LNCaP clone FGC (cell line): ENCODE measurements at regions not wholly inside any gene's neighbourhood (a gene's known extent, or its start where the extent isn't known, plus 50 kb on each side); places are given as distances from the start of the nearest gene placed in this dataset.
"Not testable (repeated sequence)": the region's sequence is repeated elsewhere in the genome, so short reads cannot be mapped to it uniquely, and the experiment has no call there.

Source experiments
- DNase-seq: peaks from one replicate; pipeline ENCODE4 v3.0.0-alpha.2; 2011; ENCODE audit warnings: low read depth
- H3K4me3 ChIP-seq: 2 replicates; pipeline ENCODE4 v1.5.1; 2011; ENCODE audit warnings: mild to moderate bottlenecking, low read depth, low read length, control low read depth
- TF ChIP-seq, protein P1 (sequence below): IDR thresholded peaks from 2 replicates; pipeline ENCODE4 v1.5.1; 2012; ENCODE audit warnings: mild to moderate bottlenecking; ENCODE audit not compliant: control insufficient read depth, insufficient read depth; ENCODE audit errors: extremely low read depth

DNA sequence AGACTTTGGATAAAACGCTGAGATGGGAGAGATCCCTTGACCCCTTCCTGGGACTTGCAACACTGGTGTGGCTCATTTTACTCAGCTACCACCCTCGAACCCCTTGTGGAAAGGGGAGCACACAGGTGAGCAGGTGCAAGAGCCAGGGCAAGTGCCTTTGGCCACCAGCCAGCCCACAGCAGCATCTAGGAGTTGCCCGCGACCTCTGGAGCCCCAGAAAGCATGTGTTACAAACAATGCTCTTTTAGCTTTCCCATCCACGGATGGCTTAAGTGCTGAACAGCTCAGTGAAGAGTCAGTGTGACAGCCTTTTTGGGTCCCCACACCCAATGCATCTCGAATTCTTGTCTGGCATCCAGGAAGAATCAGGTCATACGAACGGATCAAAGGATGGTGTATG, 197.8 kb downstream of the MEMO1 start:
- DNase-seq, result no peak
- TF ChIP-seq, protein P1, sequence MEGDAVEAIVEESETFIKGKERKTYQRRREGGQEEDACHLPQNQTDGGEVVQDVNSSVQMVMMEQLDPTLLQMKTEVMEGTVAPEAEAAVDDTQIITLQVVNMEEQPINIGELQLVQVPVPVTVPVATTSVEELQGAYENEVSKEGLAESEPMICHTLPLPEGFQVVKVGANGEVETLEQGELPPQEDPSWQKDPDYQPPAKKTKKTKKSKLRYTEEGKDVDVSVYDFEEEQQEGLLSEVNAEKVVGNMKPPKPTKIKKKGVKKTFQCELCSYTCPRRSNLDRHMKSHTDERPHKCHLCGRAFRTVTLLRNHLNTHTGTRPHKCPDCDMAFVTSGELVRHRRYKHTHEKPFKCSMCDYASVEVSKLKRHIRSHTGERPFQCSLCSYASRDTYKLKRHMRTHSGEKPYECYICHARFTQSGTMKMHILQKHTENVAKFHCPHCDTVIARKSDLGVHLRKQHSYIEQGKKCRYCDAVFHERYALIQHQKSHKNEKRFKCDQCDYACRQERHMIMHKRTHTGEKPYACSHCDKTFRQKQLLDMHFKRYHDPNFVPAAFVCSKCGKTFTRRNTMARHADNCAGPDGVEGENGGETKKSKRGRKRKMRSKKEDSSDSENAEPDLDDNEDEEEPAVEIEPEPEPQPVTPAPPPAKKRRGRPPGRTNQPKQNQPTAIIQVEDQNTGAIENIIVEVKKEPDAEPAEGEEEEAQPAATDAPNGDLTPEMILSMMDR, result no peak
- no peak overlapping the region for H3K4me3 ChIP-seq

DNA sequence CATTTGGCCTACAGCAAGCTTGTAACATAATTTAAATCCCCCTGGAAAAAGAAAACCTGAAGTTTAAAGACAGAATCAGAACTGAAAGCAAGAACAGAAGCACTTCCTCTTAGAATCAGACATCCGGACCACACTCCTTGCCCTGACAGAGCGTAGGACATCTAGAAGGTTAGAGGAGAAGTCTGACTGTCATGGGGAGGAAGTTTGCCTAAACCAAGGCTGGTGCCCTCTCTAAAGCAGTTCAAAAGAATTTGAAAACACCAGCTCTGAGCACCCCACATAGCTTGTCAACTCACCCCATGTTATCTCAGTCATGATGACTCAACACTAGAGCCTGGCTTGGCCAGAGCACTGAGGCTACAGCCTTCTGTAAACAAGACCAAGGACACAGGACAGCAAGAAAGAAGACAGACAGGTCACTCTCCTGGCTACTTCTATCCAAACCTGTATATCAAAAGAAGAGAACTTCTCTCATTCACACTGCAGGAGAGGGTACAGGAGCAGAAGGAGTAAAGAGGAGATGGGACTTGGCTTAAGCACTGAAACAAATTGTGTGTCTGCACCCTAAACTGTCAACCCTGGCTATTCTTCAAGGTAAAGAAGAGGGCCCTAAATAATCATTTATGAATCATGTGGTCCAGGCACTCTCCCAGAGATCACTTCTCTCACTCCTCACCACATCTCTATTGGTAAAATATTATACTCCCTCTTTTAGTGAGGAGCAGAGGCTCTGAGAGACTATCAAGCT, 198.6 kb downstream of the MEMO1 start:
- TF ChIP-seq, protein P1, result no peak
- no peak overlapping the region for H3K4me3 ChIP-seq
- peak; percentile 31 for DNase-seq

DNA sequence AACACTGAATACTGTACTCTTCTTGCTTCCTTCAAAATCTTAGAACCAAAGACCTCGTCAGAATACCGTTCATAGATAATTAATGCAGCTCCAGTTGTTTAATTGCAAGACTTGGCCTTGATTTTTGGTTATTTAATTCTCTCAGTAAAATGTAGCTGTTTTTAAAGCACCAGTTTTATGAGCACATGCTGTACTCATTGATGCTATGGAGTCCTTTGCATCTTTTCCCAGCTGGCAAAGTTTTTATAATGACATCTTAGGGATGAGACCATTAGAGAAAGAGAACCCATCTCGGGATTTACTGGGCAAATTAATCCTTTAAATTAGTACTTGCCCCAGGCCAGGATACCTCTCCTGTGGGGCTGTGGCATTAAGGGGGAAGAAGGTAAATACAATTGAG, 199.3 kb downstream of the MEMO1 start:
- no peak overlapping the region for H3K4me3 ChIP-seq
- TF ChIP-seq, protein P1, result no peak
- DNase-seq, result peak; percentile 43

DNA sequence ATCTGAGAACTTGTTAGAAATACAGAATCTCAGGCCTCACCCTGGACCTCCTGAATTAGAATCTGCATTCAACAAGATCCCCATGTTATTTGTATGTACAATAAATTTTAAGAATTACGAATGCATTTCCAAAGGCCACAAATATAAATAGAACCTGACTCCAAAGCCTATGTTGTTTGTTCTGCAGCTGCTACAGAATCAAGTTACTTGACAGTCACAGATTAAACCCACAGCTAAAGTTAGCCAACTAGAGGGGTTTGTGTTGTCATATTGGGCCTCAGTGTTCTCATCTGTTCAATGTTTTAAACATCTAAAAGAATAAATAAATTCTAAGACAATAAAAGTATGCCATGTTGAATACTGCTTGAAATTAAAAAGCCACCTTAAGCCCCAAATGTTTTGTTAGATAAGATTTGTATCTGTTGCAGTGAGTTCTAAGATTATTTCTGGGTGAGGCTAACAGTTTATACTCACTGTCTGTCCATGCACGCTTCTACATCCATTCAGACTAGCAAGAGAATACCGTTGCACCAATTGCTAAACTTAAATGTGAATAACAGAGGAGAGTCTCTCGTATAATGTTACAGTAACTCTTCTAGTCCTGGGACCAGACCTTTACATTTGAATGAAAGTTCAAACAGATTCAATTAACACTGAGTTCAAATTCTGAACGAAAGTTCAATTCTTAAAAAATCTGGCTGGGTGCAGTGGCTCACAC, 200.4 kb downstream of the MEMO1 start:
- TF ChIP-seq, protein P1, result no peak
- H3K4me3 ChIP-seq, result no peak overlapping the region
- DNase-seq, result no peak

DNA sequence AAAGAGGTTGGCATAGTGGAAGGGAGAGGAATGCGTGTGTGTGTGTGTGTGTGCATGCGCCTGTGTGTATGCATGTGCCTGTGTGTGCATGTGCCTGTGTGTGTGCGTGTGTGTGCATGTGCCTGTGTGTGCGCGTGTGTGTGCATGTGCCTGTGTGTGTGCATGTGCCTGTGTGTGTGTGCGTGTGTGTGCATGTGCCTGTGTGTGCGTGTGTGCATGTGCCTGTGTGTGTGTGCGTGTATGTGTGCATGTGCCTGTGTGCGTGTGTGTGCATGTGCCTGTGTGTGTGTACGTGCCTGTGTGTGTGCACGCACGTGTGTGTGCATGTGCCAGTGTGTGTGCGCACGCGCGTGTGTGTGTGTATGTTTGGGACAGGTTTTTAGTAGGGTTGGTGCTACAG, 205.1 kb downstream of the MEMO1 start:
- no peak for DNase-seq
- TF ChIP-seq, protein P1, result no peak
- H3K4me3 ChIP-seq, result no peak overlapping the region

DNA sequence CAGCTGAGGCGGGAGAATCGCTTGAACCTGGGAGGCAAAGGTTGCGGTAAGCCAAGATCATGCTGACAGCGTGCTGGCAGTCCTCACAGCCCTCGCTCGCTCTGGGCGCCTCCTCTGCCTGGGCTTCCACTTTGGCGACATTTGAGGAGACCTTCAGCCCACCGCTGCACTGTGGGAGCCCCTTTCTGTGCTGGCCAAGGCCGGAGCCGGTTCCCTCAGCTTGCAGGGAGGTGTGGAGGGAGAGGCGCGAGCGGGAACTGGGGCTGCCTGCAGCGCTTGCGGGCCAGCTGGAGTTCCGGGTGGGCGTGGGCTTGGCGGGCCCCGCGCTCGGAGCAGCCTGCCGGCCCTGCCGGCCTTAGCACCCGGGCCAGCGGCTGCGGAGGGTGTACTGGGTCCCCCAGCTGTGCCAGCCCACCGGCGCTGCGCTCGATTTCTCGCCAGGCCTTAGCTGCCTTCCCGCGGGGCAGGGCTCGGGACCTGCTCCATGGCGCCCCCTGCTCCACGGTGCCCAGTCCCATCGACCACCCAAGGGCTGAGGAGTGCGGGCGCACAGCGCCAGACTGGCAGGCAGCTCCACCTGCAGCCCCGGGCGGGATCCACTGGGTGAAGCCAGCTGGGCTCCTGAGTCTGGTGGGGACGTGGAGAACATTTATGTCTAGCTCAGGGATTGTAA, 207.2 kb downstream of the MEMO1 start:
- DNase-seq, H3K4me3 ChIP-seq: not testable (repeated sequence)

DNA sequence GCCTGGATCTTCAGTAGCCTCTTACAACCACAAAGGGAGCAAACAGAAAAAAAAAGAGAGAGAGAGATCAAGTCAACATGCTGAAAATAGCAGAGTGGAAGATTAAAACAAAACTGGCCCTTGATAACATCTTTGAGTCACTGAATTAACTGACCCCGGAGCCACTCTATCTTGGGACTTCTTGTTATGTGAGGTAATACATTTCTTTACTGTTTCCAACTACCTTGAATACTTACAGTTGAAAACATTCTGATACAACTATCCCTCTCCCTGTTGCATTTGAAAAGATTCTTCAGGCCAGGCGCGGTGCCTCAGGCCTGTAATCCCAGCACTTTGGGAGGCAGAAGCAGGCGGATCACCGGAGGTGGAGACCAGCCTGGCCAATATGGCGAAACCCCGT, 208.1 kb downstream of the MEMO1 start:
- H3K4me3 ChIP-seq, result no peak overlapping the region
- DNase-seq, result no peak
- TF ChIP-seq, protein P1, result no peak

DNA sequence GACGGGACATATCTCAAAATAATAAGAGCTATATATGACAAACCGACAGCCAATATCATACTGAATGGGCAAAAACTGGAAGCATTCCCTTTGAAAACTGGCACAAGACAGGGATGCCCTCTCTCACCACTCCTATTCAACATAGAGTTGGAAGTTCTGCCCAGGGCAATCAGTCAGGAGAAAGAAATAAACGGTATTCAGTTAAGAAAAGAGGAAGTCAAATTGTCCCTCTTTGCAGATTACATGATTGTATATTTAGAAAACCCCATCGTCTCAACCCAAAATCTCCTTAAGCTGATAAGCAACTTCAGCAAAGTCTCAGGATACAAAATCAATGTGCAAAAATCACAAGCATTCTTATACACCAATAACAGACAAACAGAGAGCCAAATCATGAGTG, 211.5 kb downstream of the MEMO1 start:
- not testable (repeated sequence) for H3K4me3 ChIP-seq, DNase-seq
